ENCODE measurements at regions not wholly inside any gene's neighbourhood (a gene's known extent, or its start where the extent isn't known, plus 50 kb on each side); places are given as distances from the start of the nearest gene placed in this dataset.

GRCh38 chr22:48740731-48741405 is 1086.8 kb downstream of the BRD1 start:
- DNase-seq (ENCODE audit: low spot score) (no peak), FAIRE-seq (no peak)

- no peak for FAIRE-seq
- DNase-seq (ENCODE audit: low spot score): no peak
Measured at GRCh38 chr22:48740086-48740730, 1087.5 kb downstream of the BRD1 start.

- no peak for FAIRE-seq
- DNase-seq (ENCODE audit: low spot score): no peak
Measured at GRCh38 chr22:48739348-48740085, 1088.2 kb downstream of the BRD1 start.

- FAIRE-seq (no peak), DNase-seq (ENCODE audit: low spot score) (no peak)
Measured at GRCh38 chr22:48738204-48738980, 1089.3 kb downstream of the BRD1 start.

GRCh38 chr22:48737461-48738203 is 1090.0 kb downstream of the BRD1 start:
- FAIRE-seq (no peak), DNase-seq (ENCODE audit: low spot score) (no peak)

- FAIRE-seq (no peak), DNase-seq (ENCODE audit: low spot score) (no peak)
Measured at GRCh38 chr22:48736593-48737460, 1090.8 kb downstream of the BRD1 start.

- DNase-seq (ENCODE audit: low spot score) (no peak), FAIRE-seq (peak; percentile 53)
Measured at GRCh38 chr22:48734961-48735360, 1092.7 kb downstream of the BRD1 start.

- FAIRE-seq: no peak
- DNase-seq (ENCODE audit: low spot score): no peak
Measured at GRCh38 chr22:48734359-48734758, 1093.3 kb downstream of the BRD1 start.

DNA sequence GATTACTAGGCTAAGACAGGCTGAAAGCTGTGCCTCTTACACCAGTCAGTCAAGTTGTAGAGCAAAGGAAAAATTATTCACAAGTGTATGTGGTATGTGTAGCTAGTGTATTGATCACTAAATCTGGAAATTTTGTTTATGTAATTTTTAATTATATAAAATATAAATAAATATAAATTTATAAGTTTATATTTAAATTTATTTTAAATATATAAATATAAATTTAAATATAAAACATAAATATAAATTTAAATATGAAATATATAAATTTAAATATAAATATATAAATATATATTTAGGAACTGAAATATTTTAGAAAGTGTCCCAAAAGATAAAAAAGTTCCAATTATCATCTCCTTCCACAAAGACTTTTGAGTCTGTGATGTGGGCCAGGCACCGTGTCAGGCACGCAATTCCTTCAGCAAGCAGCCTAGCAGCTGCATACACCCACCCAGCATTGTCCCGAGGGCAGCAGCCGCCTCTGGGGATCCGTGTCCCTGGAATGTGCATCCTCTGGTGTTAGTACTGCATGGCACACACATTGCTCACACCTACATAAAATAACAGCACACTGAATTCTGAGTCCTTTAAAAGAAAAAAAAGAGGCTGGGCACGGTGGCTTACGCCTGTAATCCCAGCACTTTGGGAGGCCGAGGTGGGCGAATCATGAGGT is 1098.0 kb downstream of the BRD1 start:
- no peak for DNase-seq (ENCODE audit: low spot score)
- no peak for FAIRE-seq

DNA sequence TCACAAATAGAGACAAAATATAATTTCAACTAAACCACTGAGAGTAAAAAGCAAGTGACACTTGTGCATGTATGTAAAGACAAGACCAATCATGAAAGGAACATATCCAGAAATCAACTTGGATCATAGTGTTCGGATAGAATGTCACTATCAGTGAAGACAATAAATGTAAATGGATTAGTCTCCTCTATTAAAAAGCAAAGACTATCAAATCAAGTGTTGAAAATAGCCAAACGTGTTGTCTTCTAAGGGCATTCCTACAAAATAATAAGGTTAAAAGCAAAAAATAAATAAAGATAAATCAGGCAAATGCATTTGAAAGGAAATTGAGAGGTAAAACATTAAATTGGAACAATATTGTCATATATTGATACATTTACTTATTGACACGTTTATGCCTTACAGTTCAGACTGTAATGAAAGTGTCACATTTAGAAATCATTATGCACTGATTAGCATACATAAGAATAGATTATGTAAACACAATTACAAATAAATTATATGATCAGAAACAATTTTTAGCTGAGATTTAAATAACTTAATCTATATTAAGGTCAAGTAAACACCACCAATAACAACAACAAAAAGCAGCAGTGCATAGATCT is 1100.1 kb downstream of the BRD1 start:
- no peak for FAIRE-seq
- DNase-seq (ENCODE audit: low spot score): no peak

GRCh38 chr22:48724899-48725298 is 1102.8 kb downstream of the BRD1 start:
- no peak for FAIRE-seq
- DNase-seq (ENCODE audit: low spot score): no peak

DNA sequence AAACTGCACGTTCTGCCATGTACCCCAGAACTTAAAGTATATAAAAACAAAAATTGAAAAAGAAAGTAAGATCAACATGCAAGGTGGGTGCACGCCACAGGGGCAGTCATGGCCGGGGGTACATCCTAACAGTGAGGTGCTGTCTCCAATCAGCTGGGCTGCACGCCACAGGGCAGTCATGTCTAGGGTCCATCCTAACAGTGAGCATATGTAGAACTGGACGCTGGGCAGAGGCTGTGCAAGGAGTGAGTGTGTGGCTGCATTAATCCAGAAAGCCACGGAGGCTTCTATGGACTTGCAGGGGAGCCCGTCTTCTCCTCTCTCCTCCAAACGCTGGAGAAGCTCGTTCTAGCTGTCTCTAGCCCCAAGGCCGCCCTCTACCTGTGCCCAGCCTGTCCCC is 1105.0 kb downstream of the BRD1 start:
- DNase-seq (ENCODE audit: low spot score): no peak
- FAIRE-seq: peak; percentile 56

GRCh38 chr22:48721395-48721669 is 1106.3 kb downstream of the BRD1 start:
- FAIRE-seq (no peak), DNase-seq (ENCODE audit: low spot score) (no peak)

DNA sequence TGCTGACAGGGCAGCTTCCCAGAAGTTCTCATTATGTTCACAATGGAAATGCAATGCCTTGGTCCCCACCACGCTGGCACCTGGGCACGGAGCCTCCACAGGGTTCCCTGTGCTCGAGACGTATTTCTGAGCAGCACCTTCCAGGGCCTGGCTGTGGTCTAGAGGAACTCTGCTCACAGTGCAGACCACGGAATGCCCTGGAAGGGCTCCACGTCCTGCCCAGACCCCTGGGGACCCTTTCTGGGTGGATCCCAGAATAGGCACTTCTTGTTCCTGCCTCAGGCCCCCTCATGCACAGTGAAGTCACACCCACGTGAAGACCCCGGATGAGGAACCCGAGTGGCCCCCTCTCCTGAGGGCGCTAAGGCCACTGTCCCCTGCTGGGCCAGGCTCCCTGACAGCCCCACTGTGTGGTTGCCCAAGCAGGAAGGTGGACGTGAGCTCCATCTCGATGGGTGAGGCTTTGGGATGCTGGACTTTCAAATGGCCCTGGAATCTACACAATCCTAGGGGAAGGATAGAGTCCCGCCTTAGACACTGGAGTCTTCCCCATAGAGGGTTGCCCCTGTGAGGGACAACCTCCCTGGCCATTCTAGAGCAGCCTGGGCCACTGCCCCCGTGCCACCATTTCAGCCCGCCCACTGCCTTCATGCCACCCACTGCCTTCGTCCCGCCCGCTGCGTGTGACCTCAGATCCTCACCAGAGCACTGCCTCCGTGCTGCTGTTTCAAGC is 1106.8 kb downstream of the BRD1 start:
- DNase-seq (ENCODE audit: low spot score): no peak
- no peak for FAIRE-seq

- FAIRE-seq (no peak), DNase-seq (ENCODE audit: low spot score) (no peak)
Measured at GRCh38 chr22:48719978-48720661, 1107.6 kb downstream of the BRD1 start.

- DNase-seq (ENCODE audit: low spot score): no peak
- FAIRE-seq: no peak
Measured at GRCh38 chr22:48718818-48719500, 1108.7 kb downstream of the BRD1 start.
